ENCODE measurements at regions not wholly inside any gene's neighbourhood (a gene's known extent, or its start where the extent isn't known, plus 50 kb on each side); places are given as distances from the start of the nearest gene placed in this dataset.
"Not testable (repeated sequence)": the region's sequence is repeated elsewhere in the genome, so short reads cannot be mapped to it uniquely, and the experiment has no call there.

- no peak for DNase-seq (ENCODE audit: low read depth)
These were observed 56.2 kb upstream of the ANXA1 start for GRCh38 chr9:73095425-73095824.

- no peak for DNase-seq (ENCODE audit: low read depth)
These were observed 57.8 kb upstream of the ANXA1 start for GRCh38 chr9:73093740-73094379.

- no peak for DNase-seq (ENCODE audit: low read depth)
These were observed 58.5 kb upstream of the ANXA1 start for GRCh38 chr9:73093016-73093739.

- no peak for DNase-seq (ENCODE audit: low read depth)
These were observed 59.8 kb upstream of the ANXA1 start for GRCh38 chr9:73091909-73092308.

GRCh38 chr9:73090214-73090613 is 61.5 kb upstream of the ANXA1 start:
- DNase-seq (ENCODE audit: low read depth), result no peak

- DNase-seq (ENCODE audit: low read depth), result no peak
These were observed 62.2 kb upstream of the ANXA1 start for GRCh38 chr9:73089304-73089985.

- not testable (repeated sequence) for DNase-seq (ENCODE audit: low read depth)
These were observed 63.8 kb upstream of the ANXA1 start for GRCh38 chr9:73087876-73088275.

- no peak for DNase-seq (ENCODE audit: low read depth)
These were observed 68.1 kb upstream of the ANXA1 start for GRCh38 chr9:73083519-73083918.

- DNase-seq (ENCODE audit: low read depth), result peak; percentile 19
These were observed 69.5 kb upstream of the ANXA1 start for GRCh38 chr9:73081979-73082657.

GRCh38 chr9:73080110-73080694 is 71.5 kb upstream of the ANXA1 start:
- DNase-seq (ENCODE audit: low read depth), result no peak

- DNase-seq (ENCODE audit: low read depth), result no peak
These were observed 72.3 kb upstream of the ANXA1 start for GRCh38 chr9:73079326-73079725.

GRCh38 chr9:73077625-73078030 is 74.0 kb upstream of the ANXA1 start:
- no peak for DNase-seq (ENCODE audit: low read depth)

GRCh38 chr9:73076970-73077369 is 74.7 kb upstream of the ANXA1 start:
- no peak for DNase-seq (ENCODE audit: low read depth)

GRCh38 chr9:73074176-73074708 is 77.4 kb upstream of the ANXA1 start:
- DNase-seq (ENCODE audit: low read depth), result peak; percentile 51

- peak; percentile 66 for DNase-seq (ENCODE audit: low read depth)
These were observed 78.1 kb upstream of the ANXA1 start for GRCh38 chr9:73073337-73074175.

- no peak for DNase-seq (ENCODE audit: low read depth)
These were observed 84.6 kb upstream of the ANXA1 start for GRCh38 chr9:73067074-73067473.

GRCh38 chr9:73065439-73065838 is 86.2 kb upstream of the ANXA1 start:
- DNase-seq (ENCODE audit: low read depth), result no peak

GRCh38 chr9:73064315-73064714 is 87.3 kb upstream of the ANXA1 start:
- DNase-seq (ENCODE audit: low read depth), result no peak

GRCh38 chr9:73061146-73061545 is 90.5 kb upstream of the ANXA1 start:
- no peak for DNase-seq (ENCODE audit: low read depth)

GRCh38 chr9:73059247-73059646 is 92.4 kb upstream of the ANXA1 start:
- DNase-seq (ENCODE audit: low read depth), result no peak

GRCh38 chr9:73056245-73056644 is 95.4 kb upstream of the ANXA1 start:
- DNase-seq (ENCODE audit: low read depth), result no peak

Data from GM04503 (cell line).